Gastroesophageal sphincter (tissue), 4 donors: ENCODE measurements at regions not wholly inside any gene's neighbourhood (a gene's known extent, or its start where the extent isn't known, plus 50 kb on each side); places are given as distances from the start of the nearest gene placed in this dataset.

ENCODE experiments used
- ATAC-seq: fragments of 150-250 bp; one replicate; pipeline ENCODE4 v1.9.1; 2016; ENCODE audit warnings: mild to moderate bottlenecking, moderate library complexity
- H3K27ac ChIP-seq, 4 donors: fragments of 200-600 bp; sonication (generic) in 3 of 4; 1 replicate in 3 of 4; 2 replicates in 1 of 4; pipeline ENCODE4 v1.5.1; 2016 to 2019
- H3K27me3 ChIP-seq: fragments of 200-600 bp; sonication (generic); one replicate; pipeline ENCODE4 v1.5.1; 2019
- H3K36me3 ChIP-seq, 2 donors: fragments of 200-600 bp; sonication (generic); one replicate each; pipeline ENCODE4 v1.5.1; 2019; ENCODE audit warnings: control low read depth in 1 of 2
- H3K4me1 ChIP-seq, 3 donors: fragments of 200-600 bp; sonication (generic); 1 replicate in 2 of 3; 2 replicates in 1 of 3; pipeline ENCODE4 v1.5.1; 2016 to 2019; ENCODE audit warnings: control low read depth in 2 of 3
- H3K4me3 ChIP-seq, 2 donors: fragments of 200-600 bp; sonication (generic); one replicate each; pipeline ENCODE4 v1.5.1; 2019; ENCODE audit warnings: mild to moderate bottlenecking in 1 of 2, moderate library complexity in 1 of 2
- H3K9me3 ChIP-seq, 3 donors: fragments of 200-600 bp; sonication (generic); one replicate each; pipeline ENCODE4 v1.5.1; 2017 to 2019; ENCODE audit warnings: control low read depth in 2 of 3
- EP300 ChIP-seq: sonication (generic); formaldehyde crosslinking; IDR thresholded peaks from one replicate; pipeline ENCODE4 v1.6.1; 2017; ENCODE audit warnings: antibody characterized with exemption, mild to moderate bottlenecking
- POLR2A ChIP-seq, 2 donors: fragments of 450-650 bp; IDR thresholded peaks; one replicate each; pipeline ENCODE4 v1.6.1; 2017; ENCODE audit warnings: antibody characterized with exemption in 2 of 2, mild to moderate bottlenecking in 2 of 2, moderate library complexity in 1 of 2
- POLR2AphosphoS5 ChIP-seq: sonication (generic); formaldehyde crosslinking; IDR thresholded peaks from one replicate; pipeline ENCODE4 v1.6.1; 2017; ENCODE audit warnings: antibody characterized with exemption
- WGBS, 2 donors: methylation state at CpG; one replicate each; pipeline ENCODE4 v1.1.5; 2018; ENCODE audit warnings: low coverage in 1 of 2; 5-methylcytosine and 5-hydroxymethylcytosine counted together
- TF ChIP-seq, protein P1 (sequence below), 4 experiments: fragments of 200-600 bp in 2 of 4; fragments of 450-650 bp in 2 of 4; sonication (generic) in 1 of 4; IDR thresholded peaks; one replicate each; pipeline ENCODE4 v1.5.1; 2017 to 2019; ENCODE audit warnings: antibody characterized with exemption in 4 of 4, mild to moderate bottlenecking in 2 of 4, moderate library complexity in 2 of 4

DNA sequence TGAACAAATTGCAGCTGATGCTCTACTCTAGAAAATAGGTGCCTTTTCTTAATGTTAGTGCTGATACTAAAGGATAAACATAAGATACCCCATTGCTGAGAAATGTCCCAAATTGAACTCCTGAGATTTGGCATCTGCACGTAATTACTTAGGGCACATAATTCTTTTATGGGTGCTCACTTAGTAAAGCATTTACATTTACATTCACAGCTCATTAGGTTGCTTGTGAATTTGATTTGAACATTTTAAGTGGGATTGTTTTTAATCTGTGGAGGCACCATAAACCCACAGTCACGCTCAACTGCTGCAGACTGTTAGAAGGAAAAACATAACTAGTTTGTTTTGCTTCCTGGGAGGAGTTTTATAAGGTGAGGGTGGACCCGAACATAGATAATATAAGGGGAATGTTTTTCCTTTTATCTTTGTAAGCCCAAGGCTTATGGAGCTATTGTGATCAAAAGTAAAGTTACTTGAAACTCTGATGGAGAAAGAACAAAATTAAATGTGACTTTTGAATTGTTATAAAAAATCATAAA lies 560.8 kb downstream of the REEP3 start:
- H3K27me3 ChIP-seq = no peaks in the 10 kb centered on the region
- H3K4me1 ChIP-seq = no peaks in the 10 kb centered on the region
- 68 to 90% methylated on average over 3 of the region's 3 CpGs for WGBS, 2 donors
- H3K27ac ChIP-seq = no peak overlapping the region
- no peaks in the 10 kb centered on the region for H3K9me3 ChIP-seq
- TF ChIP-seq, protein P1, sequence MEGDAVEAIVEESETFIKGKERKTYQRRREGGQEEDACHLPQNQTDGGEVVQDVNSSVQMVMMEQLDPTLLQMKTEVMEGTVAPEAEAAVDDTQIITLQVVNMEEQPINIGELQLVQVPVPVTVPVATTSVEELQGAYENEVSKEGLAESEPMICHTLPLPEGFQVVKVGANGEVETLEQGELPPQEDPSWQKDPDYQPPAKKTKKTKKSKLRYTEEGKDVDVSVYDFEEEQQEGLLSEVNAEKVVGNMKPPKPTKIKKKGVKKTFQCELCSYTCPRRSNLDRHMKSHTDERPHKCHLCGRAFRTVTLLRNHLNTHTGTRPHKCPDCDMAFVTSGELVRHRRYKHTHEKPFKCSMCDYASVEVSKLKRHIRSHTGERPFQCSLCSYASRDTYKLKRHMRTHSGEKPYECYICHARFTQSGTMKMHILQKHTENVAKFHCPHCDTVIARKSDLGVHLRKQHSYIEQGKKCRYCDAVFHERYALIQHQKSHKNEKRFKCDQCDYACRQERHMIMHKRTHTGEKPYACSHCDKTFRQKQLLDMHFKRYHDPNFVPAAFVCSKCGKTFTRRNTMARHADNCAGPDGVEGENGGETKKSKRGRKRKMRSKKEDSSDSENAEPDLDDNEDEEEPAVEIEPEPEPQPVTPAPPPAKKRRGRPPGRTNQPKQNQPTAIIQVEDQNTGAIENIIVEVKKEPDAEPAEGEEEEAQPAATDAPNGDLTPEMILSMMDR (IDR thresholded peaks at IDR 0.05) = no peak
- TF ChIP-seq EP300 (no peak), POLR2A (IDR thresholded peaks at IDR 0.05) (no peak), POLR2AphosphoS5 (no peak)
- ATAC-seq = no peak
- no peaks in the 10 kb centered on the region for H3K36me3 ChIP-seq
- no peak overlapping the region for H3K4me3 ChIP-seq

GRCh38 chr10:64086083-64086767 lies 565.0 kb downstream of the REEP3 start:
- no peak for ATAC-seq
- TF ChIP-seq POLR2AphosphoS5 (no peak), POLR2A (IDR thresholded peaks at IDR 0.05) (no peak), EP300 (no peak)
- TF ChIP-seq, protein P1 (IDR thresholded peaks at IDR 0.05) = no peak
- 63% methylated on average over 2 of the region's 2 CpGs; no CpG with 5 or more reads in 1 of the 2 donors for WGBS, 2 donors
- Histone ChIP-seq H3K27me3 (no peaks in the 10 kb centered on the region), H3K36me3 (no peaks in the 10 kb centered on the region), H3K4me1 (no peaks in the 10 kb centered on the region), H3K27ac (no peak overlapping the region), H3K4me3 (no peak overlapping the region), H3K9me3 (no peaks in the 10 kb centered on the region)

DNA sequence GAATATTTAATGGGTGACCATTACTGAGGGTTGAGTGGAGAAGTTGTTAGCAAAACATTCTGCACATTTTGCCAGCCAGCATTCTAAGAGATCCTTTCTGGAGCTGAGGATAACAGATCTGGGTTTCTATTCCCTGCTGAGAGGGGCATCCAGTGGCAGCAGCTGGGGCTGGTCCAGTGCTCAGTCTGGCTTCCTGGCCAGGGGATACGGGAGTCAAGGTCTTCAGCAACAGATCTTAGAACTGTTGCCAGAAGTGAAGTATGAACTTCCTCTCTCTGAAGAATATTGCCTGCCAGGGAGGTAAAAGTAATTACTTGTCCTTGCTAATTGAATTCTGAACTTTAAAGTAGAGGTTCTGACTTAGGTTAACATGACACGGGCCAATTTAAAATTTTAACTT lies 568.4 kb downstream of the REEP3 start:
- no peaks in the 10 kb centered on the region for H3K9me3 ChIP-seq
- H3K27ac ChIP-seq = no peak overlapping the region
- ATAC-seq = no peak
- H3K4me1 ChIP-seq = no peaks in the 10 kb centered on the region
- no peaks in the 10 kb centered on the region for H3K27me3 ChIP-seq
- TF ChIP-seq POLR2AphosphoS5 = no peak
- TF ChIP-seq POLR2A (IDR thresholded peaks at IDR 0.05) = no peak
- TF ChIP-seq EP300 = no peak
- TF ChIP-seq, protein P1 (IDR thresholded peaks at IDR 0.05) = no peak
- no peak overlapping the region for H3K4me3 ChIP-seq
- H3K36me3 ChIP-seq = no peaks in the 10 kb centered on the region
- WGBS, 2 donors = 32 to 40% methylated on average over 1 to 2 of the region's 2 CpGs

DNA sequence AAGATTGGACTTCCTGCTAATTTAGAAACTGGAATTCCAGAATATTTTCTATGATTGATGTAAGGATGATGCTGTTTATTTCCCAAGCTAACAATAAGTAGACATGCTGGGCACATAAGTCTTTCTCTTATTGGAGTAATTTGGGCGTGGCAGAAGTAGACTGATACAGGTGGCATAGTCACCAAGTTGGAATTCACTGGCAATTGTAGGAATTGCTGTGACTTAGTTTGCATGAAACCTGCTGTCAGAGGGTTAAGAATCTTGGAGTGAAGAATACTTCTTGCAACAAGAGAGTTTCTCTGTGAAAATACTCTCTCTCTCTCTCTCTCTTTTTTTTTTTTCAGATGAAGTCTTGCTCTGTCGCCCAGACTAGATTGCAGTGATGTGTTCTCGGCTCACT lies 569.7 kb downstream of the REEP3 start:
- no peaks in the 10 kb centered on the region for H3K9me3 ChIP-seq
- no peak overlapping the region for H3K4me3 ChIP-seq
- H3K36me3 ChIP-seq = no peaks in the 10 kb centered on the region
- no peaks in the 10 kb centered on the region for H3K4me1 ChIP-seq
- no peak overlapping the region for H3K27ac ChIP-seq
- H3K27me3 ChIP-seq = no peaks in the 10 kb centered on the region
- no peak for ATAC-seq
- 78 to 89% methylated on average over 1 to 3 of the region's 3 CpGs for WGBS, 2 donors
- TF ChIP-seq, protein P1 (IDR thresholded peaks at IDR 0.05) = no peak
- TF ChIP-seq EP300 (no peak), POLR2AphosphoS5 (no peak), POLR2A (IDR thresholded peaks at IDR 0.05) (no peak)

- no peak for TF ChIP-seq POLR2AphosphoS5
- TF ChIP-seq, protein P1 (IDR thresholded peaks at IDR 0.05) = peak in 1 of 4 experiments; percentile 12
- Histone ChIP-seq H3K36me3 (no peaks in the 10 kb centered on the region), H3K27ac (no peak overlapping the region), H3K9me3 (no peaks in the 10 kb centered on the region), H3K27me3 (no peaks in the 10 kb centered on the region), H3K4me3 (no peak overlapping the region), H3K4me1 (no peaks in the 10 kb centered on the region)
- ATAC-seq = no peak
- 52 to 55% methylated on average over 4 of the region's 4 CpGs for whole genome bisulfite sequencing, 2 donors
These were observed 570.7 kb downstream of the REEP3 start for GRCh38 chr10:64091897-64092296.
